Endothelial cell of umbilical vein (primary cell): ENCODE measurements at regions not wholly inside any gene's neighbourhood (a gene's known extent, or its start where the extent isn't known, plus 50 kb on each side); places are given as distances from the start of the nearest gene placed in this dataset.

Experiments
- BruUV-seq: library from RNA; stranded (reverse); fragments of 400-500 nt; replicated peaks from 2 replicates; lab custom pipeline; 2021; lab: Mats Ljungman, UMichigan
- CTCF ChIA-PET: fragments of 300-600, 350-600 bp; sonication (Branson Sonifier 250); formaldehyde crosslinking; loops from one replicate; lab custom pipeline; 2021; ENCODE audit warnings: antibody characterized with exemption, inconsistent platforms; lab: Charles Lee
- POLR2A ChIA-PET: fragments of 300-600, 350-600 bp; sonication (Branson Sonifier 250); formaldehyde crosslinking; loops from one replicate; lab custom pipeline; 2021; ENCODE audit warnings: antibody characterized with exemption, inconsistent platforms; lab: Charles Lee
- DNase-seq: peaks from one replicate; pipeline ENCODE4 v3.0.0-alpha.2; 2011; ENCODE audit warnings: low read depth, low spot score
- FAIRE-seq: peaks from 2 replicates; lab custom pipeline; 2011; peaks lifted over from hg19 to GRCh38; lab: Jason Lieb, UNC
- H2AFZ ChIP-seq: 2 replicates; pipeline ENCODE4 v1.6.0; 2012; ENCODE audit warnings: low read depth, low read length, control low read depth, inconsistent platforms
- H3K27ac ChIP-seq: 2 replicates; pipeline ENCODE4 v1.5.1; 2011; ENCODE audit warnings: low read depth, mild to moderate bottlenecking, control low read depth, low read length, moderate library complexity; ENCODE audit not compliant: insufficient read depth
- H3K27me3 ChIP-seq, 2 experiments: 2 replicates each; pipeline versions ENCODE4 v1.6.0 to v1.6.1; 2011; ENCODE audit warnings: low read length in 2 of 2, mixed read lengths in 1 of 2; ENCODE audit not compliant: control insufficient read depth in 2 of 2, insufficient read depth in 2 of 2
- H3K36me3 ChIP-seq, 2 experiments: 2 replicates in 1 of 2; 3 replicates in 1 of 2; pipeline ENCODE4 v1.5.1; 2011; ENCODE audit warnings: low read length in 2 of 2, mild to moderate bottlenecking in 1 of 2, moderate library complexity in 1 of 2; ENCODE audit not compliant: control insufficient read depth in 2 of 2, insufficient read depth in 2 of 2; ENCODE audit errors: extremely low read depth in 1 of 2
- H3K4me1 ChIP-seq: 3 replicates; pipeline ENCODE4 v1.5.1; 2011; ENCODE audit warnings: mild to moderate bottlenecking, low read length; ENCODE audit not compliant: control insufficient read depth, insufficient read depth; ENCODE audit errors: extremely low read depth
- H3K4me2 ChIP-seq: 2 replicates; pipeline ENCODE4 v1.6.1; 2011; ENCODE audit warnings: low read length, control low read depth, mixed read lengths; ENCODE audit not compliant: insufficient read depth
- H3K4me3 ChIP-seq, 3 experiments: fragments of 200-600 bp in 1 of 3; sonication (generic), shearing (Covaris generic) in 1 of 3; replicated peaks in 1 of 3; 2 replicates each; pipeline ENCODE4 v1.5.1; 2011 to 2016; ENCODE audit warnings: control low read depth in 3 of 3, low read length in 3 of 3, mild to moderate bottlenecking in 2 of 3, inconsistent platforms in 1 of 3, low read depth in 1 of 3, moderate library complexity in 1 of 3; ENCODE audit not compliant: insufficient read depth in 1 of 3
- H3K79me2 ChIP-seq: 2 replicates; pipeline ENCODE4 v1.6.0; 2012; ENCODE audit warnings: low read length, inconsistent platforms; ENCODE audit not compliant: control insufficient read depth, insufficient read depth
- H3K9ac ChIP-seq: replicated peaks from 2 replicates; pipeline ENCODE3; 2011; ENCODE audit warnings: low read length, control low read depth; ENCODE audit not compliant: insufficient read depth; ENCODE audit errors: extremely low read depth
- H3K9me1 ChIP-seq: replicated peaks from 3 replicates; pipeline ENCODE4 v1.6.0; 2011; ENCODE audit warnings: mild to moderate bottlenecking, low read length; ENCODE audit not compliant: control insufficient read depth, insufficient read depth; ENCODE audit errors: extremely low read depth
- H3K9me3 ChIP-seq: replicated peaks from 2 replicates; pipeline ENCODE4 v1.5.1; 2012; ENCODE audit warnings: low read length, inconsistent platforms; ENCODE audit not compliant: control insufficient read depth, insufficient read depth
- H4K20me1 ChIP-seq: replicated peaks from 2 replicates; pipeline ENCODE3; 2011; ENCODE audit warnings: mild to moderate bottlenecking, low read length; ENCODE audit not compliant: control insufficient read depth, insufficient read depth; ENCODE audit errors: extremely low read depth
- EZH2 ChIP-seq: IDR thresholded peaks from 2 replicates; pipeline ENCODE4 v1.6.1; 2012; ENCODE audit warnings: borderline replicate concordance, low read depth, mild to moderate bottlenecking, moderate library complexity, low read length, inconsistent platforms; ENCODE audit not compliant: severe bottlenecking
- FOS ChIP-seq: IDR thresholded peaks from 2 replicates; pipeline ENCODE4 v1.6.1; 2011; ENCODE audit warnings: mild to moderate bottlenecking, low read length, moderate library complexity, borderline replicate concordance; ENCODE audit not compliant: insufficient read depth
- GATA2 ChIP-seq: IDR thresholded peaks from 2 replicates; pipeline ENCODE4 v1.7.0; 2011; ENCODE audit warnings: low read depth, mild to moderate bottlenecking, moderate library complexity, mixed read lengths, low read length; ENCODE audit not compliant: insufficient read length, insufficient read depth
- JUN ChIP-seq: IDR thresholded peaks from 2 replicates; pipeline ENCODE4 v1.6.1; 2011; ENCODE audit warnings: borderline replicate concordance, low read depth; ENCODE audit not compliant: insufficient read length, insufficient read depth
- MAX ChIP-seq: IDR thresholded peaks from 2 replicates; pipeline ENCODE4 v1.6.1; 2011; ENCODE audit not compliant: insufficient read depth, insufficient read length
- MYC ChIP-seq: IDR thresholded peaks from one replicate; pipeline ENCODE4 v1.6.1; 2011; ENCODE audit warnings: mild to moderate bottlenecking, low read depth, low read length
- POLR2A ChIP-seq: IDR thresholded peaks from 2 replicates; pipeline ENCODE4 v1.6.1; 2012; ENCODE audit warnings: low read depth, mild to moderate bottlenecking, control low read depth, low read length
- POLR2AphosphoS5 ChIP-seq: IDR thresholded peaks from 2 replicates; pipeline ENCODE4 v1.6.1; 2012; ENCODE audit warnings: low read depth, mild to moderate bottlenecking, control low read depth, low read length, moderate library complexity; ENCODE audit not compliant: insufficient read depth
- dilution Hi-C: fragments of 300-500 bp; cut with MboI; formaldehyde crosslinking; loops from one replicate; pipeline ENCODE4 v1.15.0; 2019; ENCODE audit warnings: low sequenced_read_pairs; ENCODE audit not compliant: extremely low pct_ligation_motif_present
- intact Hi-C: fragments of 100-400 bp; cut with micrococcal nuclease; formaldehyde crosslinking; loops from one replicate; pipeline ENCODE4 v1.10.0; 2022
- TF ChIP-seq, protein P1 (sequence below), 2 donors: IDR thresholded peaks; 1 replicate in 1 of 2; 2 replicates in 1 of 2; pipeline ENCODE4 v1.5.1; 2011; ENCODE audit warnings: low read length in 2 of 2, mild to moderate bottlenecking in 2 of 2, moderate library complexity in 2 of 2, control low read depth in 1 of 2, inconsistent platforms in 1 of 2, low read depth in 1 of 2; ENCODE audit not compliant: insufficient read depth in 1 of 2; ENCODE audit errors: extremely low read depth in 1 of 2

- FAIRE-seq = no peak
- Histone ChIP-seq H3K9me1 (no peaks in the 10 kb centered on the region), H3K4me3 (no peak overlapping the region), H3K4me1 (no peaks in the 10 kb centered on the region), H3K4me2 (no peak overlapping the region), H3K36me3 (no peaks in the 10 kb centered on the region), H3K9me3 (no peaks in the 10 kb centered on the region), H4K20me1 (no peaks in the 10 kb centered on the region), H3K27me3 (no peaks in the 10 kb centered on the region), H2AFZ (no peak overlapping the region), H3K79me2 (no peaks in the 10 kb centered on the region), H3K27ac (no peak overlapping the region), H3K9ac (no peak overlapping the region)
- intact Hi-C loops = no loop called here
- dilution Hi-C loops = no loop called here
- ChIA-PET CTCF (no interaction called here), POLR2A (no interaction called here)
- no peak for DNase-seq
- TF ChIP-seq FOS (no peak), MAX (no peak), MYC (no peak), GATA2 (no peak), EZH2 (no peak), POLR2AphosphoS5 (no peak), POLR2A (no peak), JUN (no peak)
- TF ChIP-seq, protein P1, sequence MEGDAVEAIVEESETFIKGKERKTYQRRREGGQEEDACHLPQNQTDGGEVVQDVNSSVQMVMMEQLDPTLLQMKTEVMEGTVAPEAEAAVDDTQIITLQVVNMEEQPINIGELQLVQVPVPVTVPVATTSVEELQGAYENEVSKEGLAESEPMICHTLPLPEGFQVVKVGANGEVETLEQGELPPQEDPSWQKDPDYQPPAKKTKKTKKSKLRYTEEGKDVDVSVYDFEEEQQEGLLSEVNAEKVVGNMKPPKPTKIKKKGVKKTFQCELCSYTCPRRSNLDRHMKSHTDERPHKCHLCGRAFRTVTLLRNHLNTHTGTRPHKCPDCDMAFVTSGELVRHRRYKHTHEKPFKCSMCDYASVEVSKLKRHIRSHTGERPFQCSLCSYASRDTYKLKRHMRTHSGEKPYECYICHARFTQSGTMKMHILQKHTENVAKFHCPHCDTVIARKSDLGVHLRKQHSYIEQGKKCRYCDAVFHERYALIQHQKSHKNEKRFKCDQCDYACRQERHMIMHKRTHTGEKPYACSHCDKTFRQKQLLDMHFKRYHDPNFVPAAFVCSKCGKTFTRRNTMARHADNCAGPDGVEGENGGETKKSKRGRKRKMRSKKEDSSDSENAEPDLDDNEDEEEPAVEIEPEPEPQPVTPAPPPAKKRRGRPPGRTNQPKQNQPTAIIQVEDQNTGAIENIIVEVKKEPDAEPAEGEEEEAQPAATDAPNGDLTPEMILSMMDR (IDR thresholded peaks at IDR 0.05; ENCODE audit: extremely low read depth in 1 of 2, insufficient read depth in 1 of 2, low read depth in 1 of 2, low read length in 2 of 2) = no peak
- BruUV-seq = no TSS peak
These were observed 73.0 kb upstream of the SFMBT2 start for GRCh38 chr10:7483848-7484247.
